ENCODE measurements at regions not wholly inside any gene's neighbourhood (a gene's known extent, or its start where the extent isn't known, plus 50 kb on each side); places are given as distances from the start of the nearest gene placed in this dataset.

DNA sequence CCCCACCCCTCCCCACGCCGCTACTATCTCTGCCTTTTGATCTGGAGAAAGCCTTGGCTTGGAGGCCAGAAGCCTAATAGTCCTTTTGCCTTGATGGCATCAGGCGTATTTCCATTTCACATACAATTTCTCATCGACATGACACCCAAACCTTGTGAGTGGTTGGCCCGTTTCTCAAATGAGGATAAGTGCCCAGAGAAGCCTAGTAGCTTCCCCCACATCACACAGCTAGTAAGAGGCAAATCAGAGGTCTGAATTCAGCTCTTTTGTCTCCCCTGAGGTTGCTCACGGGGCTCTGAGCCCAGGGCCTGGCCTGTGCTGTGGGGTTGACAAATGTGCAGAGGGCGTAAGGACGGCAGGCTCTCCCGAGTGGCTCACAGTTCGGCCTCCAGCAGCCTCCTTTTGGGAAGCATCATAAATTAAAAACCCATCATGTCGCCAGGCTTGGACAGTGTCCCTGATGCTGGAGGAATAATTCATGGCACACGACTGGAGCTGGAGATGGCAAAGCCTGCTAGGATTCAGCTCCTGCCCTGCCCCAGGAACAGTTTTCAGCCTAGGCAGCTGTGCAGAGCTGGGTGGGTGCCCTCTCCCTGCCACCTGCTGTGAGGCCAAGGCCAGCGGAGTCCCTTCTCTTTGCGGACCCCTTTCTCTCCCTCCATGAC, 263.8 kb downstream of the NSG2 start:
- Histone ChIP-seq H3K4me3 (ENCODE audit: severe bottlenecking) (no peak overlapping the region), H3K4me1 (ENCODE audit: insufficient read depth, poor library complexity, severe bottlenecking) (no peaks in the 10 kb centered on the region), H3K27me3 (ENCODE audit: insufficient read depth, poor library complexity, severe bottlenecking) (peaks cover 22% of the 10 kb centered on the region), H3K9me3 (ENCODE audit: severe bottlenecking) (no peaks in the 10 kb centered on the region), H3K36me3 (ENCODE audit: low read depth) (no peaks in the 10 kb centered on the region), H3K27ac (ENCODE audit: poor library complexity, severe bottlenecking) (no peak overlapping the region)
- no peak for DNase-seq (ENCODE audit: low spot score)
- ATAC-seq (ENCODE audit: low read depth) = no peak
- TF ChIP-seq, protein P1, sequence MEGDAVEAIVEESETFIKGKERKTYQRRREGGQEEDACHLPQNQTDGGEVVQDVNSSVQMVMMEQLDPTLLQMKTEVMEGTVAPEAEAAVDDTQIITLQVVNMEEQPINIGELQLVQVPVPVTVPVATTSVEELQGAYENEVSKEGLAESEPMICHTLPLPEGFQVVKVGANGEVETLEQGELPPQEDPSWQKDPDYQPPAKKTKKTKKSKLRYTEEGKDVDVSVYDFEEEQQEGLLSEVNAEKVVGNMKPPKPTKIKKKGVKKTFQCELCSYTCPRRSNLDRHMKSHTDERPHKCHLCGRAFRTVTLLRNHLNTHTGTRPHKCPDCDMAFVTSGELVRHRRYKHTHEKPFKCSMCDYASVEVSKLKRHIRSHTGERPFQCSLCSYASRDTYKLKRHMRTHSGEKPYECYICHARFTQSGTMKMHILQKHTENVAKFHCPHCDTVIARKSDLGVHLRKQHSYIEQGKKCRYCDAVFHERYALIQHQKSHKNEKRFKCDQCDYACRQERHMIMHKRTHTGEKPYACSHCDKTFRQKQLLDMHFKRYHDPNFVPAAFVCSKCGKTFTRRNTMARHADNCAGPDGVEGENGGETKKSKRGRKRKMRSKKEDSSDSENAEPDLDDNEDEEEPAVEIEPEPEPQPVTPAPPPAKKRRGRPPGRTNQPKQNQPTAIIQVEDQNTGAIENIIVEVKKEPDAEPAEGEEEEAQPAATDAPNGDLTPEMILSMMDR (IDR thresholded peaks at IDR 0.05; ENCODE audit: poor library complexity, severe bottlenecking) = no peak

DNA sequence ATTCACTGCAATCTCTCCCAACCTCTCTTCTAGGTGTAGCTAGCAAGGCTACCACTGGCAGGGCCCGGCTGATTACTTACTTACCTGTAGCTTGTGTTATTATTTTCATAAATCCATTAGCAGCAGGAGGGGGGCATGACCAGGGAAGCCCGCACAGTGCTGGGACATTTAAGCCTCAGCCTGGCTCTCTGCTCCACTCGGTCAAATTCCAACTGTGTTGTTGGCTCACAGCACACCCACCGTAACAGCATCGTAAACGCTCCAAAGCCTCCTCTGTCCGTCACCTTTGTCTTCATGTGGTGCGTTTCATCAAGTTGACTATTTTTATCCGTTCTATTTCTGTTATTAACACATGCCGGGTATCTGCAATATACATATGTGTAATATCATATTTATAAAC, 264.7 kb downstream of the NSG2 start:
- Histone ChIP-seq H3K27ac (ENCODE audit: poor library complexity, severe bottlenecking) (no peak overlapping the region), H3K36me3 (ENCODE audit: low read depth) (no peaks in the 10 kb centered on the region), H3K4me1 (ENCODE audit: insufficient read depth, poor library complexity, severe bottlenecking) (no peaks in the 10 kb centered on the region), H3K4me3 (ENCODE audit: severe bottlenecking) (no peak overlapping the region), H3K27me3 (ENCODE audit: insufficient read depth, poor library complexity, severe bottlenecking) (peaks cover 18% of the 10 kb centered on the region), H3K9me3 (ENCODE audit: severe bottlenecking) (no peaks in the 10 kb centered on the region)
- DNase-seq (ENCODE audit: low spot score) (no peak), ATAC-seq (ENCODE audit: low read depth) (no peak)
- TF ChIP-seq, protein P1 (IDR thresholded peaks at IDR 0.05; ENCODE audit: poor library complexity, severe bottlenecking) = no peak

- TF ChIP-seq, protein P1 (IDR thresholded peaks at IDR 0.05; ENCODE audit: poor library complexity, severe bottlenecking) = no peak
- ATAC-seq (ENCODE audit: low read depth) = no peak
- no peaks in the 10 kb centered on the region for H3K36me3 ChIP-seq (ENCODE audit: low read depth)
- no peak overlapping the region for H3K4me3 ChIP-seq (ENCODE audit: severe bottlenecking)
- H3K9me3 ChIP-seq (ENCODE audit: severe bottlenecking) = no peaks in the 10 kb centered on the region
- no peak overlapping the region for H3K27ac ChIP-seq (ENCODE audit: poor library complexity, severe bottlenecking)
- DNase-seq (ENCODE audit: low spot score) = no peak
- no peaks in the 10 kb centered on the region for H3K4me1 ChIP-seq (ENCODE audit: insufficient read depth, poor library complexity, severe bottlenecking)
- peaks cover 18% of the 10 kb centered on the region for H3K27me3 ChIP-seq (ENCODE audit: insufficient read depth, poor library complexity, severe bottlenecking)
Observed at GRCh38 chr5:174310706-174311105, 265.2 kb downstream of the NSG2 start.

DNA sequence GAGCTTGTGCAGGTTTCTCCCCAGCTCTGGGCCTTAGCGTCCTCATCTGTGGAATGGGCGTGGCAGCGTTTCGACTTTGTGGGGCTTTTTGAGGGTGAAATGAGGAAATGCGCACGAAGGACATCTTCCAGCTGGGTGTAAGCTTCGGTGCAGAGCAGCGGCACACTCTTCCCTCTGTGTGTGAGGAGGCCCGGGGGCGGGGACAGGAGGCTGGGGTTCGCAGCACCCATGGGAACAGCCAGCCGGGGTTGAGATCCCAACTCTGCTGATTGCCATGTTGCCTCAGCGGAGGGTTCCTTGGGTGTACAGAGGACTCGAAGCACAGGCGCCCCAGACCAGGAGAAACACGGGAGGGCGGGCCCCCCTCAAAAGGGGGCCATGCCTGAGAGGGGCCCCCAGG, 265.6 kb downstream of the NSG2 start:
- TF ChIP-seq, protein P1 (IDR thresholded peaks at IDR 0.05; ENCODE audit: poor library complexity, severe bottlenecking) = no peak
- DNase-seq (ENCODE audit: low spot score) = no peak
- Histone ChIP-seq H3K4me3 (ENCODE audit: severe bottlenecking) (no peak overlapping the region), H3K9me3 (ENCODE audit: severe bottlenecking) (no peaks in the 10 kb centered on the region), H3K27me3 (ENCODE audit: insufficient read depth, poor library complexity, severe bottlenecking) (peaks cover 18% of the 10 kb centered on the region), H3K36me3 (ENCODE audit: low read depth) (no peaks in the 10 kb centered on the region), H3K27ac (ENCODE audit: poor library complexity, severe bottlenecking) (no peak overlapping the region), H3K4me1 (ENCODE audit: insufficient read depth, poor library complexity, severe bottlenecking) (no peaks in the 10 kb centered on the region)
- no peak for ATAC-seq (ENCODE audit: low read depth)

- peaks cover 13% of the 10 kb centered on the region for H3K27me3 ChIP-seq (ENCODE audit: insufficient read depth, poor library complexity, severe bottlenecking)
- H3K36me3 ChIP-seq (ENCODE audit: low read depth) = no peaks in the 10 kb centered on the region
- ATAC-seq (ENCODE audit: low read depth) = peak; percentile 79
- no peaks in the 10 kb centered on the region for H3K9me3 ChIP-seq (ENCODE audit: severe bottlenecking)
- no peak for DNase-seq (ENCODE audit: low spot score)
- TF ChIP-seq, protein P1 (IDR thresholded peaks at IDR 0.05; ENCODE audit: poor library complexity, severe bottlenecking) = peak; percentile 96
- H3K4me1 ChIP-seq (ENCODE audit: insufficient read depth, poor library complexity, severe bottlenecking) = no peaks in the 10 kb centered on the region
- no peak overlapping the region for H3K27ac ChIP-seq (ENCODE audit: poor library complexity, severe bottlenecking)
- H3K4me3 ChIP-seq (ENCODE audit: severe bottlenecking) = no peak overlapping the region
Observed at GRCh38 chr5:174311531-174312269, 266.2 kb downstream of the NSG2 start.

Measured in RWPE2 (cell line).